ENCODE measurements at regions not wholly inside any gene's neighbourhood (a gene's known extent, or its start where the extent isn't known, plus 50 kb on each side); places are given as distances from the start of the nearest gene placed in this dataset.
A peak's percentile ranks its signal among the peaks of the same experiment; 100 is the strongest.
"Not testable (repeated sequence)": the region's sequence is repeated elsewhere in the genome, so short reads cannot be mapped to it uniquely, and the experiment has no call there.

DNA sequence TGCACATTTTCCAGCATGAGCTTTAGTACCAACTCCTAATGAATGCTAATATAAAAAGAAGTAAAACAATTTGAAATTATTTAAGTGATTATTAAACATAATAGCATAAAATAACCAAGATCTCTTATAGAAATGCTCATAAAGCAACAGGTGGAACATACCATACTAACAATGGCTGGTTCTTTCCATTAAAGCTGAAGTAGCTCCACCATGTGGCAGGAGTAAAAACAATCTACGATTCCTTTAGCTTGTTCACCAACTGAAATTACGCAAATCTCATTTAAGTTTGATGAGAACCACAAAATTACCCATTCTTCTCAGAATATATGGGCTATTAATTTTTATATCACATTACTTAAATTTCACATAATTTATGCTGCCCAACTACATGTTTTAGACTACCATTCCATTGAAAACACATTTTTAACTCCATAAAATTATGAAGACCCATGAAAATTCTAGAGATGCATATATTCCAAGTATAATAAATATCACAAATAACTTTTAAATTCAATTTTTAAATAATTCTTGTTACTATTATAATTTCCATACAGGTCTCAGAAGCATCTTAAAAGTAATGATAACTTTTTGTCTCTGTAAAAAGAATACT lies 213.6 kb downstream of the DAD1 start:
- Histone ChIP-seq H3K4me3 (no peak overlapping the region), H3K27me3 (no peaks in the 10 kb centered on the region), H3K9me3 (ENCODE audit: low read depth) (no peaks in the 10 kb centered on the region), H3K27ac (no peak overlapping the region), H3K4me1 (ENCODE audit: low read depth) (no peaks in the 10 kb centered on the region), H3K36me3 (no peaks in the 10 kb centered on the region)
- TF ChIP-seq, protein P1, sequence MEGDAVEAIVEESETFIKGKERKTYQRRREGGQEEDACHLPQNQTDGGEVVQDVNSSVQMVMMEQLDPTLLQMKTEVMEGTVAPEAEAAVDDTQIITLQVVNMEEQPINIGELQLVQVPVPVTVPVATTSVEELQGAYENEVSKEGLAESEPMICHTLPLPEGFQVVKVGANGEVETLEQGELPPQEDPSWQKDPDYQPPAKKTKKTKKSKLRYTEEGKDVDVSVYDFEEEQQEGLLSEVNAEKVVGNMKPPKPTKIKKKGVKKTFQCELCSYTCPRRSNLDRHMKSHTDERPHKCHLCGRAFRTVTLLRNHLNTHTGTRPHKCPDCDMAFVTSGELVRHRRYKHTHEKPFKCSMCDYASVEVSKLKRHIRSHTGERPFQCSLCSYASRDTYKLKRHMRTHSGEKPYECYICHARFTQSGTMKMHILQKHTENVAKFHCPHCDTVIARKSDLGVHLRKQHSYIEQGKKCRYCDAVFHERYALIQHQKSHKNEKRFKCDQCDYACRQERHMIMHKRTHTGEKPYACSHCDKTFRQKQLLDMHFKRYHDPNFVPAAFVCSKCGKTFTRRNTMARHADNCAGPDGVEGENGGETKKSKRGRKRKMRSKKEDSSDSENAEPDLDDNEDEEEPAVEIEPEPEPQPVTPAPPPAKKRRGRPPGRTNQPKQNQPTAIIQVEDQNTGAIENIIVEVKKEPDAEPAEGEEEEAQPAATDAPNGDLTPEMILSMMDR (IDR thresholded peaks at IDR 0.05; ENCODE audit: low read depth, low read length) = peak; percentile 57
- peak; percentile 64 to 74 for DNase-seq (ENCODE audit: low read depth in 1 of 2, low spot score in 1 of 2)

DNA sequence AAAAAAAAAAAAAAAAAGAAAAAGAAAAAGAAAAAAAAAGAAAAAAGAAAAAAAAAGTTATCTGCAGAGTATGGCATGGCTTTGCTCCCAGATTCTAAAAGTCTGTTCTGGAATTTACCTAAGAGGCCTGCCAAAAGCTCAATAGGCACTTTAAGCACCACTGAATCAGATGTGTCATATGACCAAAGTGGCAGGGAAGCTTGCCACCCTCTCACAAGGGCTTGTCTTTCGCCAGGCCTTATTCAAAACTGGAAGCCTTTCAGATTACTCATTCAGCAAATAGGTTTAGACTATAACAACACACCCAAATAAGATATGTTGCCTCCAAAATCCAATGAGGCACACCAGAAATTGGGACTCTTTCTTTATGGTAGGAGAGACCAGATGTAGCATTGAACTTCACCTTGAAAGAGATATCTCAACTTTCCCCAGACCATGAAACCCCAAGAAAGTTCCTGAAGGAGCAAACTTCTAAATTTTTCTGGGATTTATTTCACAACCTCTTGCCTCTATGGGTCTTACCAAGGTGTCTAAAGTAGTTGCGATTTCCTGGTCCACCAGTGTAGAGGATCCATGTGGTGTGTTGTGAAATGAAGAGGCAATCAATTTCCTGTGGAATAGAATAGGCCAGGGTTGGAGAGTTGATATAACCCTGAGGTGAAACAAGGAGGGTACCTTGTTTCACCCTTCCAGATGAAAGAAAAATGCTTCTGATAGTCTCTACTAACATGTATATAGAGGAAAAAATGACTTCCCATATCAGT lies 218.8 kb downstream of the DAD1 start:
- peak in 1 of 2 donors; percentile 6 for DNase-seq (ENCODE audit: low read depth in 1 of 2, low spot score in 1 of 2)

DNA sequence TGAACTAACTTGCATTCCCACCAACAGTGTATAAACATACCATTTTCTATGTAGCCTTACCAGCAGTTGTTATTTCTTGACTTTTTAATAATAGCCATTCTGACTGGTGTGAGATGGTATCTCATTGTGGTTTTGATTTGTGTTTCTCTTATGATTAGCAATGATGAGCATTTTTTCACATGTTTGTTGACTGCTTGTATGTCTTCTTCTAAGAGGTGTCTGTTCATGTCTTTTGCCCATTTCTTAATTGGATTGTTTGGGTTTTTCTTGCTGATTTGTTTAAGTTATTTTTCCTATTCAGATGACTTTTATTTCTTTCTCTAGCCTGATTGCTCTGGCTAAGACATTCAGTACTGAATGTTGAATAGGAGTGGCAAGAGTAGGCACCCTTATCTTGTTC lies 230.3 kb downstream of the DAD1 start:
- Histone ChIP-seq H3K27ac (no peak overlapping the region), H3K9me3 (ENCODE audit: low read depth) (no peaks in the 10 kb centered on the region), H3K4me3 (no peak overlapping the region), H3K4me1 (ENCODE audit: low read depth) (no peaks in the 10 kb centered on the region), H3K36me3 (no peaks in the 10 kb centered on the region), H3K27me3 (no peaks in the 10 kb centered on the region)
- DNase-seq (ENCODE audit: low read depth in 1 of 2, low spot score in 1 of 2) = no peak
- TF ChIP-seq, protein P1 (IDR thresholded peaks at IDR 0.05; ENCODE audit: low read depth, low read length) = no peak

More for the DNA sequence above, 218.8 kb downstream of the DAD1 start:
- Histone ChIP-seq H3K4me3 (no peak overlapping the region), H3K27me3 (no peaks in the 10 kb centered on the region), H3K27ac (no peak overlapping the region), H3K36me3 (no peaks in the 10 kb centered on the region), H3K9me3 (ENCODE audit: low read depth) (no peaks in the 10 kb centered on the region), H3K4me1 (ENCODE audit: low read depth) (no peaks in the 10 kb centered on the region)
- TF ChIP-seq, protein P1 (IDR thresholded peaks at IDR 0.05; ENCODE audit: low read depth, low read length) = no peak

DNA sequence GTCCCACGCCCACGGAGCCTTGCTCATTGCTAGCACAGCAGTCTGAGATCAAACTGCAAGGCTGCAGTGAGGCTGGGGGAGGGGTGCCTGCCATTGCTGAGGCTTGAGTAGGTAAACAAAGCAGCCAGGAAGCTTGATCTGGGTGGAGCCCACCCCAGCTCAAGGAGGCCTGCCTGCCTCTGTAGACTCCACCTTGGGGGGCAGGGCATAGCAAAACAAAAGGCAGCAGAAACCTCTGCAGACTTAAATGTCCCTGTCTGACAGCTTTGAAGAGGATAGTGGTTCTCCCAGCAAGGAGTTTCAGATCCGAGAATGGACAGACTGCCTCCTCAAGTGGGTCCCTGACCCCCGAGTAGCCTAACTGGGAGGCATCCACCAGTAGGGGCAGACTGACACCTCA lies 239.7 kb downstream of the DAD1 start:
- not testable (repeated sequence) for DNase-seq (ENCODE audit: low read depth in 1 of 2, low spot score in 1 of 2); H3K27me3 ChIP-seq; H3K4me3 ChIP-seq; H3K36me3 ChIP-seq; H3K4me1 ChIP-seq (ENCODE audit: low read depth); H3K9me3 ChIP-seq (ENCODE audit: low read depth); H3K27ac ChIP-seq

DNA sequence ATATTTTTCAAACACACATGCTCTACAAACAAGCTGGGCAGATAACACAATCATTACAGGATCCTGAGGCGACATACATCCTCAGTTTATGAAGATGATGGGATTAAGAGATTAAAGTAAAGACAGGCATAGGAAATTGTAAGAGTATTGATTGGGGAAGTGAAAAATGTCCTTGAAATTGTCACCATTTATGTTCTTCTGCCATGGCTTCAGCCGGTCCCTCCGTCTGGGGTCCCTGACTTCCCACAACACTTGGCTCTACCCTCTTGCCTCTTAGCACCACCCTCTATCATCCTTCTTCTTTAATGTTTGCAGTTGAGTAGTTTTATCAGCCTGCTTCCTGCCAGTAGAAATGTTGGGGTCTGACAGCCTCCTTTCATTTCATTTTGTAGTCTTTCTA lies 244.4 kb downstream of the DAD1 start:
- H3K27ac ChIP-seq = no peak overlapping the region
- TF ChIP-seq, protein P1 (IDR thresholded peaks at IDR 0.05; ENCODE audit: low read depth, low read length) = no peak
- no peaks in the 10 kb centered on the region for H3K27me3 ChIP-seq
- no peaks in the 10 kb centered on the region for H3K36me3 ChIP-seq
- H3K9me3 ChIP-seq (ENCODE audit: low read depth) = no peaks in the 10 kb centered on the region
- no peaks in the 10 kb centered on the region for H3K4me1 ChIP-seq (ENCODE audit: low read depth)
- no peak overlapping the region for H3K4me3 ChIP-seq
- DNase-seq (ENCODE audit: low read depth in 1 of 2, low spot score in 1 of 2) = no peak

DNA sequence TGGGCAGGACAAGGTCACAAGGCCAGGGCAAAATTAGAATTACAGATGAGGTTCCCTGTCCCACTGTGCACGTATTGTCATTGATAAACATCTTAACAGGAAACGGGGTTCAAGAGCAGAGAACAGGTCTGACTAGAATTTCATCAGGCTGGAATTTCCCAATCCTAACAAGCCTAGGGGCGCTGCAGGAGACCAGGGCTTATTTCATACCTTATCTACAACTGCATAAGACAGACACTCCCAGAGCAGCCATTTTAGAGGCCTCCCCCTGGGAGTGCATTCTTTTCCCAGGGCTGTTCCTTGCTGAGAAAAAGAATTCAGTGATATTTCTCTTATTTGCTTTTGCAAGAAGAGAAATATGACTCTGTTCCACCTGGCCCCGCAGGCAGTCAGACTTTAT lies 244.8 kb downstream of the DAD1 start:
- not testable (repeated sequence) for H3K4me1 ChIP-seq (ENCODE audit: low read depth); H3K4me3 ChIP-seq; H3K27ac ChIP-seq; DNase-seq (ENCODE audit: low read depth in 1 of 2, low spot score in 1 of 2); H3K9me3 ChIP-seq (ENCODE audit: low read depth); H3K36me3 ChIP-seq; H3K27me3 ChIP-seq
